Neural progenitor cell (in vitro differentiated cells): ENCODE measurements at regions not wholly inside any gene's neighbourhood (a gene's known extent, or its start where the extent isn't known, plus 50 kb on each side); places are given as distances from the start of the nearest gene placed in this dataset.

ENCODE experiments used
- CTCF ChIP-seq: fragments of 200-600 bp; sonication (generic); IDR thresholded peaks from 2 replicates; pipeline ENCODE4 v1.5.1; 2017; ENCODE audit warnings: antibody characterized with exemption, mild to moderate bottlenecking
- EZH2 ChIP-seq: fragments of 200-600 bp; sonication (generic); IDR thresholded peaks from 2 replicates; pipeline ENCODE4 v1.6.1; 2017; ENCODE audit warnings: antibody characterized with exemption, mild to moderate bottlenecking, moderate library complexity
- EZH2phosphoT487 ChIP-seq: fragments of 200-600 bp; sonication (generic); IDR thresholded peaks from 2 replicates; pipeline ENCODE4 v1.6.1; 2017; ENCODE audit warnings: antibody characterized with exemption

- TF ChIP-seq CTCF (no peak), EZH2 (no peak), EZH2phosphoT487 (no peak)
These were observed 1177.9 kb downstream of the DIAPH3 start for GRCh38 chr13:58985845-58986244.
